GM12872 (cell line): ENCODE measurements at regions not wholly inside any gene's neighbourhood (a gene's known extent, or its start where the extent isn't known, plus 50 kb on each side); places are given as distances from the start of the nearest gene placed in this dataset.

Source experiments
- CTCF ChIP-seq: IDR thresholded peaks from 3 replicates; pipeline ENCODE4 v1.5.1; 2011; ENCODE audit warnings: low read depth, mild to moderate bottlenecking, low read length, moderate library complexity; ENCODE audit not compliant: insufficient read depth

GRCh38 chr9:107858260-107858659 is 368.7 kb upstream of the KLF4 start:
- no peak for TF ChIP-seq CTCF

- TF ChIP-seq CTCF, result no peak
Measured at GRCh38 chr9:107856633-107857032, 367.1 kb upstream of the KLF4 start.

- no peak for TF ChIP-seq CTCF
Measured at GRCh38 chr9:107855164-107855563, 365.6 kb upstream of the KLF4 start.

- no peak for TF ChIP-seq CTCF
Measured at GRCh38 chr9:107853461-107853860, 363.9 kb upstream of the KLF4 start.

GRCh38 chr9:107852891-107853290 is 363.3 kb upstream of the KLF4 start:
- no peak for TF ChIP-seq CTCF

GRCh38 chr9:107850653-107851052 is 361.1 kb upstream of the KLF4 start:
- TF ChIP-seq CTCF, result no peak

DNA sequence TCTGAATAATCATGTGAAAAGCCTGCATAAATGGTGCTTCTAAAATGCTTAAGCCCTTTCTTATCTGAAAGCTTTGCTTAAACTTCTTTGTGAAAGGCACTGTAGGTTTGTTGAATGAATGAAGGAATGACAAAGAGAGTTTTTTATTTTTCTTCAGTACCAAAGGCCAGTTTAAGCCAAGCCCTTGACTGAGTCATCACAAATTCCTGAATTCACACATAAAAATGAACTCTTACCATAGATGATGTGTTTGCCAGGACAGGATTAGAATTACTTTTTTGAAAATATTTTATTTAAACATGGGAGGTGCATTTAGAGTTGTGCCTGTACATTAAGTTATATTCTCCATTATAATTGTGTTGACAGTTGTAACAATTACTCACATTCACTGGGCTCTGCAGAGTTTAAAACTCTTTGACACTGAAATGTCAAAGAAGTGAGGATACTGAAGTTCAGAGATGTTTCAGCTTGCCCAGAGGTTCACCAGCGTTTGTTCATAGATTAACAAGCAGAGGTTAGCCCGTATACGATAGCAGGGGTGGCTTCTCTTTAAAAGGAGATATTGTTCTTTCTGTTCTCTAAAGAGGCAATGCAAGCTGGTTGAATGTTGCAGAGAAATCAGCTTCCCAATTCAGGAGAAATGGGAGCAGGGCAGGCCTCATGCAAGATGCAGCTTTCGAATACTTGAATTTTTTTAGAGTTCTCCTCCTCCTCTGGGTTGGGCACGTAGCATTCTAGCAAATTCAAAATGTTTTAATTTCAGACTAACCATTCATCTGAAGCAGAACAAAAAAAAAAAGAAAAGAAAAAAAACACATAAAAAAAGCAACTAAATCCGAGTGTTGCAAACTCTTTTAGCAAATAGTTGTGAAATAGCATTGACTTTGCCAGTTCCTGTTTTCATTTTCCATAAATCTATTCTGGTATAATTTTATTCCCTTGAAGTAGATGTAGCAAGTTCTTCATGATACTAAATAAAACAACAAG is 358.7 kb upstream of the KLF4 start:
- no peak for TF ChIP-seq CTCF
